ENCODE measurements at regions not wholly inside any gene's neighbourhood (a gene's known extent, or its start where the extent isn't known, plus 50 kb on each side); places are given as distances from the start of the nearest gene placed in this dataset.

DNA sequence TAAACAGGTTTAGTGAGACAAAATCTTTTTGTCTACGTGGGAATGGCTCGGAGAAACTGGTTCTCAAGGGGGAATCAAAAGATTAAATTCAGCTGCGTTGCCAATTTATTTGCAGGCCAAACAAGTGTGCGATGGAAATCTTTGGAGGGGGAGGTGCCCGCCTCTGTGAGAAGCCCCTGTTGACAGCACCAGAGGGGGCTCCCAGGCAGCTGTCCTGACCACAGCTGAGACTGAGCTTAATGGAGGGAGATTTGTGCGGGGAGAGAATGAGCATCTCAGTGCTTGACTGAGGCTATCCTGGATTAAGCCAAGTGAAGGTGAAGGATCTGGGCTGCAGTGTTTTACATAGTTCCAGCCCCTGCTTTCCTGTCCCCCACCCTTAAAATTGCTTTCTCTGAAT is 169.7 kb downstream of the ATG4C start:
- 35% methylated on average over 6 of the region's 6 CpGs for WGBS (ENCODE audit: low lambda C conversion rate, missing lambda C conversion rate)

DNA sequence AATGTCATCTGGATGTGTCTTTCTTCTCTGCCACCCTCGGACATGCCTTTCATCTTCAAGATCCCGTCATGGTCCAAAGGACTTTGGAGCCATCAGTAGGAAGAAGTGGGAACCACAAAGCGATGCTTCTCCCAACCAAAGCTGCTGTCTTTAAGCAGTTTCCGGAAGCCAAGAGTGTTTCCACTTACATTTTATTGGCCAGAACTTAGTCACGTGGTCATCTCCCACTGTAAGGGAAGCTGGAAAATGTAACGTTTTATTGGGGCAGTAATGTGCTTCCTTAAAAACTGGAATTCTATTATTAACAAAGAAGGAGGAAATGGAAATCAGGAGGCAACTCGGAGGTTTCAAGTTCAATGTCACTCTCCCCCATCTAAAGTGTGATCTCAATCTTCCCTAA is 170.8 kb downstream of the ATG4C start:
- Histone ChIP-seq H4K20me1 (ENCODE audit: insufficient read depth, poor library complexity, severe bottlenecking) (no peaks in the 10 kb centered on the region), H2AFZ (no peak overlapping the region)
- TF ChIP-seq EZH2phosphoT487 (IDR thresholded peaks at IDR 0.05; ENCODE audit: low read depth, severe bottlenecking, unreplicated experiment) (no peak), EZH2 (IDR thresholded peaks at IDR 0.05; ENCODE audit: borderline replicate concordance) (no peak)
- TF ChIP-seq, protein P1, sequence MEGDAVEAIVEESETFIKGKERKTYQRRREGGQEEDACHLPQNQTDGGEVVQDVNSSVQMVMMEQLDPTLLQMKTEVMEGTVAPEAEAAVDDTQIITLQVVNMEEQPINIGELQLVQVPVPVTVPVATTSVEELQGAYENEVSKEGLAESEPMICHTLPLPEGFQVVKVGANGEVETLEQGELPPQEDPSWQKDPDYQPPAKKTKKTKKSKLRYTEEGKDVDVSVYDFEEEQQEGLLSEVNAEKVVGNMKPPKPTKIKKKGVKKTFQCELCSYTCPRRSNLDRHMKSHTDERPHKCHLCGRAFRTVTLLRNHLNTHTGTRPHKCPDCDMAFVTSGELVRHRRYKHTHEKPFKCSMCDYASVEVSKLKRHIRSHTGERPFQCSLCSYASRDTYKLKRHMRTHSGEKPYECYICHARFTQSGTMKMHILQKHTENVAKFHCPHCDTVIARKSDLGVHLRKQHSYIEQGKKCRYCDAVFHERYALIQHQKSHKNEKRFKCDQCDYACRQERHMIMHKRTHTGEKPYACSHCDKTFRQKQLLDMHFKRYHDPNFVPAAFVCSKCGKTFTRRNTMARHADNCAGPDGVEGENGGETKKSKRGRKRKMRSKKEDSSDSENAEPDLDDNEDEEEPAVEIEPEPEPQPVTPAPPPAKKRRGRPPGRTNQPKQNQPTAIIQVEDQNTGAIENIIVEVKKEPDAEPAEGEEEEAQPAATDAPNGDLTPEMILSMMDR (IDR thresholded peaks at IDR 0.05; ENCODE audit: poor library complexity): no peak

More for the DNA sequence above, 169.7 kb downstream of the ATG4C start:
- H3K27me3 ChIP-seq: peaks cover 23% of the 10 kb centered on the region
- H2AFZ ChIP-seq: no peak overlapping the region
- H3K4me1 ChIP-seq (ENCODE audit: insufficient read depth): no peaks in the 10 kb centered on the region
- H4K20me1 ChIP-seq (ENCODE audit: insufficient read depth, poor library complexity, severe bottlenecking): no peaks in the 10 kb centered on the region
- DNase-seq (ENCODE audit: low spot score): no peak
- H3K4me3 ChIP-seq: no peak overlapping the region
- H3K79me2 ChIP-seq: no peaks in the 10 kb centered on the region
- no peaks in the 10 kb centered on the region for H3K36me3 ChIP-seq (replicated peaks; ENCODE audit: insufficient read depth, low read depth)
- TF ChIP-seq EZH2 (IDR thresholded peaks at IDR 0.05; ENCODE audit: borderline replicate concordance) (no peak), EZH2phosphoT487 (IDR thresholded peaks at IDR 0.05; ENCODE audit: low read depth, severe bottlenecking, unreplicated experiment) (no peak)
- TF ChIP-seq, protein P1 (IDR thresholded peaks at IDR 0.05; ENCODE audit: poor library complexity): no peak
- H3K9me2 ChIP-seq (replicated peaks; ENCODE audit: insufficient read depth): no peaks in the 10 kb centered on the region
- H3K9me3 ChIP-seq (ENCODE audit: low read depth): no peaks in the 10 kb centered on the region
- no peak overlapping the region for H3K4me2 ChIP-seq
- H3K27ac ChIP-seq: no peak overlapping the region

DNA sequence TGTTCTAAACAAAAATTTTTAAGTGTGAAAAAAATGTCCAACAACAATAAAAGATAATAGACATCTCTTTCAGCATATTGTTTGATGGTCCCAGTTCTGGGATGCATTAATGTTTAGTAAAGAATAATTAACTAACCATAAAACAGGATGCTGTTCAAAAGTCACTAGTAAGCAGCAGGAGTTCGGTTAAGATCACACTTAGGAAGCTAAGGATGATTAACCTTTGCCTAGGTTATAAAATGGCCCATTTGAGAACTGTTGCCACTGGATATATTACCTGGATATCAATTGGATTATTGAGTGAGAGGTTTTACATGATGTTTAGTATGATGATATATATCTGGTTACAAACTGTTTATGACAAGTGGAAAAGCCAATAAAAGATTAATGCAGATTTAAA is 171.7 kb downstream of the ATG4C start:
- Histone ChIP-seq H3K79me2 (no peaks in the 10 kb centered on the region), H3K9me2 (replicated peaks; ENCODE audit: insufficient read depth) (no peaks in the 10 kb centered on the region), H3K36me3 (replicated peaks; ENCODE audit: insufficient read depth, low read depth) (no peaks in the 10 kb centered on the region), H3K4me2 (no peak overlapping the region), H3K9me3 (ENCODE audit: low read depth) (no peaks in the 10 kb centered on the region), H3K4me3 (no peak overlapping the region), H3K27me3 (peaks cover 20% of the 10 kb centered on the region), H3K27ac (no peak overlapping the region), H3K4me1 (ENCODE audit: insufficient read depth) (no peaks in the 10 kb centered on the region), H4K20me1 (ENCODE audit: insufficient read depth, poor library complexity, severe bottlenecking) (no peaks in the 10 kb centered on the region), H2AFZ (no peak overlapping the region)
- WGBS (ENCODE audit: low lambda C conversion rate, missing lambda C conversion rate): 67% methylated on average over 1 of the region's 1 CpG
- DNase-seq (ENCODE audit: low spot score): no peak
- TF ChIP-seq, protein P1 (IDR thresholded peaks at IDR 0.05; ENCODE audit: poor library complexity): no peak
- TF ChIP-seq EZH2 (IDR thresholded peaks at IDR 0.05; ENCODE audit: borderline replicate concordance) (no peak), EZH2phosphoT487 (IDR thresholded peaks at IDR 0.05; ENCODE audit: low read depth, severe bottlenecking, unreplicated experiment) (no peak)

More for the DNA sequence above, 170.8 kb downstream of the ATG4C start:
- 61% methylated on average over 7 of the region's 7 CpGs for WGBS (ENCODE audit: low lambda C conversion rate, missing lambda C conversion rate)
- Histone ChIP-seq H3K9me2 (replicated peaks; ENCODE audit: insufficient read depth) (no peaks in the 10 kb centered on the region), H3K4me3 (no peak overlapping the region), H3K27ac (no peak overlapping the region), H3K4me2 (no peak overlapping the region), H3K27me3 (peaks cover 23% of the 10 kb centered on the region), H3K36me3 (replicated peaks; ENCODE audit: insufficient read depth, low read depth) (no peaks in the 10 kb centered on the region), H3K79me2 (no peaks in the 10 kb centered on the region), H3K4me1 (ENCODE audit: insufficient read depth) (no peaks in the 10 kb centered on the region), H3K9me3 (ENCODE audit: low read depth) (no peaks in the 10 kb centered on the region)
- DNase-seq (ENCODE audit: low spot score): no peak
